ENCODE measurements at regions not wholly inside any gene's neighbourhood (a gene's known extent, or its start where the extent isn't known, plus 50 kb on each side); places are given as distances from the start of the nearest gene placed in this dataset.

- TF ChIP-seq TAF1 (IDR thresholded peaks at IDR 0.05; ENCODE audit: borderline replicate concordance, low read depth, low read length) (no peak), POLR2AphosphoS5 (IDR thresholded peaks at IDR 0.05; ENCODE audit: low read depth, low read length) (no peak), POLR2A (IDR thresholded peaks at IDR 0.05; ENCODE audit: low read depth, low read length) (no peak)
Observed at GRCh38 chr2:143933946-143934569, 585.9 kb downstream of the ZEB2 start.
